ENCODE measurements at regions not wholly inside any gene's neighbourhood (a gene's known extent, or its start where the extent isn't known, plus 50 kb on each side); places are given as distances from the start of the nearest gene placed in this dataset.

DNA sequence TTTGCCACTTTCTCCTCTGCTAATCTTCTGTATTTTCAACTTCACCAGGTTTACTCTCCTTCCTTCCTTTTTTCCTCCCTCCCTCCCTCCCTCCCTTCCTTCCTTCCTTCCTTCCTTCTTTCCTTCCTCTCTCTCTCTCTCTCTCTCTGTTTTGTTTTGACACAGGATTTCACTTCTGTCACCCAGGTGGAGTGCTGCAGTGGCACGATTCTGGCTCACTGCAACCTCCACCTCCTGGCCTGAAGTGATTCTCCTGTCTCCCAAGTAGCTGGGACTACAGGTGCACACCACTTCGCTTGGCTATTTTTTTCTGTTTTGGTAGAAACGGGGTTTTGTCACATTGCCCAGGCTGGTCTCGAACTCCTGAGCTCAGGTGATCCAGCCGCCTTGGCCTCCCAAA lies 181.2 kb upstream of the BTG1 start:
- H3K9me3 ChIP-seq (ENCODE audit: control insufficient read depth, low read length), result no peaks in the 10 kb centered on the region
- no peak overlapping the region for H3K27ac ChIP-seq (ENCODE audit: insufficient read depth, low read length, poor library complexity, severe bottlenecking)
- DNase-seq, result no peak
- no peaks in the 10 kb centered on the region for H3K27me3 ChIP-seq (replicated peaks; ENCODE audit: control insufficient read depth, insufficient read depth, low read length, poor library complexity, severe bottlenecking)
- no peak overlapping the region for H3K4me3 ChIP-seq (ENCODE audit: insufficient read depth, low read depth, low read length, poor library complexity, severe bottlenecking)
- H3K4me1 ChIP-seq (ENCODE audit: control insufficient read depth, insufficient read depth, low read length, poor library complexity, severe bottlenecking), result no peaks in the 10 kb centered on the region
- H3K36me3 ChIP-seq (ENCODE audit: control insufficient read depth, insufficient read depth, low read length), result no peaks in the 10 kb centered on the region

DNA sequence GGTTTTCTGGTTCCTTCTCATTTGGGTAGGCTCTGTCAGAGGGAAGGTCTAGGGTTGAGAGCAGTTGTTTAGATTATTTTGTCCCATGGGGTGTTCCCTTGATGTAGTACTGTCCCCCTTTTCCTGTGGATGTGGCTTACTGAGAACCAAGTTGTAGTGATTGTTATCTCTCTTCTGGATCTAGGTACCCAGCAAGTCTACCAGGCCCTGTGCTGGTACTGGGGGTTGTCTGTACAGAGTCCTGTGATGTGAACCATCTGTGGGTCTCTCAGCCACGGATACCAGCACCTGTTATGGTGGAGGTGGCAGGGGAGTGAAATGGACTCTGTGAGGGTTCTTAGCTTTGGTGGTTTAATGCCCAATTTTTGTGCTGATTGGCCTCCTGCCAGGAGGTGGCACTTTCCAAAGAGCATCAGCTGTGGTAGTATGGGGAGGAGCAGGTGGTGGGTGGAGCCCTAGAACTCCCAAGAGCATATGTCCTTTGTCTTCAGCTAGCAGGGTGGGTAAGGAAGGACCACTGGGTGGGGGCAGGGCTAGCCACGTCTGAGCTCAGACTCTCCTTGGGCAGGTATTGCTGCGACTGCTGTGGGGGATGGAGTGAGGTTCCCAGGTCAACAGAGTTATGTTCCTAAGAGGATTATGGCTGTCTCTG lies 179.3 kb upstream of the BTG1 start:
- no peak overlapping the region for H3K4me3 ChIP-seq (ENCODE audit: insufficient read depth, low read depth, low read length, poor library complexity, severe bottlenecking)
- no peaks in the 10 kb centered on the region for H3K36me3 ChIP-seq (ENCODE audit: control insufficient read depth, insufficient read depth, low read length)
- no peaks in the 10 kb centered on the region for H3K9me3 ChIP-seq (ENCODE audit: control insufficient read depth, low read length)

DNA sequence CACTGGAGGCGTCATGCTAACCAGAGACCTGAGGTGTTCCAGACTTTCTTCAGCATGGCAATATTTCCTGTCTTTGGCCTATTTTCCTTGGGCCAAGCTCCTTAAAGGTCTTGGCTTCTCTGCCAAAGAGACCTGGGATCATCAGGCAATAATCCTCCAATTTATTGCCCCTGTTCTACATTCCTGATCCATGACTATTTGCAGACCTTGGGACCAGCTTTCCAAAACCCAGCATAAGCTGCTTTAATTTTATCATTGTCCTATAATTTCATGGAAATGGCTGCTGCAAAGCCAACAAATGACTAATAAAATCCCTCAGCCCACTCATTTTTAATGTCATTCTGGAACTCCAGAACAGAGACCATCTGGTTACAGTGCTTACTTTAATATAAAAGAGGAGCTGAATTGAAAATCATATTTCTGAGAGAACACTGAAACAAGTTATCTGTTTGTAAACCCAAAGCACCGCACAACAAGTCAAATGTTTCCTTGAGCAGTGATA lies 166.9 kb upstream of the BTG1 start:
- no peak overlapping the region for H3K27ac ChIP-seq (ENCODE audit: insufficient read depth, low read length, poor library complexity, severe bottlenecking)
- H3K4me1 ChIP-seq (ENCODE audit: control insufficient read depth, insufficient read depth, low read length, poor library complexity, severe bottlenecking), result no peaks in the 10 kb centered on the region
- H3K4me3 ChIP-seq (ENCODE audit: insufficient read depth, low read depth, low read length, poor library complexity, severe bottlenecking), result no peak overlapping the region
- DNase-seq, result no peak
- H3K9me3 ChIP-seq (ENCODE audit: control insufficient read depth, low read length), result no peaks in the 10 kb centered on the region
- no peaks in the 10 kb centered on the region for H3K36me3 ChIP-seq (ENCODE audit: control insufficient read depth, insufficient read depth, low read length)
- H3K27me3 ChIP-seq (replicated peaks; ENCODE audit: control insufficient read depth, insufficient read depth, low read length, poor library complexity, severe bottlenecking), result no peaks in the 10 kb centered on the region

More for the DNA sequence above, 179.3 kb upstream of the BTG1 start:
- H3K27me3 ChIP-seq (replicated peaks; ENCODE audit: control insufficient read depth, insufficient read depth, low read length, poor library complexity, severe bottlenecking), result no peaks in the 10 kb centered on the region
- no peak for DNase-seq
- no peak overlapping the region for H3K27ac ChIP-seq (ENCODE audit: insufficient read depth, low read length, poor library complexity, severe bottlenecking)
- no peaks in the 10 kb centered on the region for H3K4me1 ChIP-seq (ENCODE audit: control insufficient read depth, insufficient read depth, low read length, poor library complexity, severe bottlenecking)

DNA sequence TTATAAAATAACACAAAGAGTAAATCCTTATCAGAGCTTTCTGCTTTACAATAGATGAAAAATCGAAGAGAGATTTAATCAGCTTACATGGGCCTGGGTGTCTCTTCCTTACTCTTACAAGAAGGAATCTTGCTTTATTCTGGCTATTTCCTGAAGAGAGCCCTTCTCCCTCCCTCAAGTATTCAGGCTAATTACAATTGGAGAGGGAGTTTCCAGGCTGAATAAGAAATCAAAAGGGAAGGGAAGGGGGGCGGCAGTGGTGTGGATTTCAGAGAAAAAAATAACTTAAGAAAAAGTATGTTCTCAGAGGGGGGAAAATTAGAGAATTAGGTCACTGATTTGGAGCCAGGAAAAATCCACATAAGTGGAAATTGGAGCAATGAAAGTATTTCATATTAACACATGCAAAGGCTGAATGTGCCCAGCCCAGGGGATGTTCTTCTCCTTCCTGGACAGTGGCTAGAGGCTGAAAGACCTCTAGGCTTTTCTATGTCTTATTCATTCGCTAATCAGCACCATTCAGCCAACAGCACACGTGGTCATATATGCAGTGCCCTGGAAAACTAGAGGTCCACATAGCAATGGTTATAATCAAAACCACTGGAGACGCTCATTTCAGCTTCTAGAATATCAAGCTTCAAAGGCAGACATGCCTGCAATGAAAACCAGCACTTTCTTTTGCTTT lies 158.9 kb upstream of the BTG1 start:
- Histone ChIP-seq H3K27ac (ENCODE audit: insufficient read depth, low read length, poor library complexity, severe bottlenecking) (no peak overlapping the region), H3K4me1 (ENCODE audit: control insufficient read depth, insufficient read depth, low read length, poor library complexity, severe bottlenecking) (no peaks in the 10 kb centered on the region), H3K36me3 (ENCODE audit: control insufficient read depth, insufficient read depth, low read length) (no peaks in the 10 kb centered on the region), H3K9me3 (ENCODE audit: control insufficient read depth, low read length) (no peaks in the 10 kb centered on the region), H3K4me3 (ENCODE audit: insufficient read depth, low read depth, low read length, poor library complexity, severe bottlenecking) (no peak overlapping the region), H3K27me3 (replicated peaks; ENCODE audit: control insufficient read depth, insufficient read depth, low read length, poor library complexity, severe bottlenecking) (no peaks in the 10 kb centered on the region)
- DNase-seq, result no peak

DNA sequence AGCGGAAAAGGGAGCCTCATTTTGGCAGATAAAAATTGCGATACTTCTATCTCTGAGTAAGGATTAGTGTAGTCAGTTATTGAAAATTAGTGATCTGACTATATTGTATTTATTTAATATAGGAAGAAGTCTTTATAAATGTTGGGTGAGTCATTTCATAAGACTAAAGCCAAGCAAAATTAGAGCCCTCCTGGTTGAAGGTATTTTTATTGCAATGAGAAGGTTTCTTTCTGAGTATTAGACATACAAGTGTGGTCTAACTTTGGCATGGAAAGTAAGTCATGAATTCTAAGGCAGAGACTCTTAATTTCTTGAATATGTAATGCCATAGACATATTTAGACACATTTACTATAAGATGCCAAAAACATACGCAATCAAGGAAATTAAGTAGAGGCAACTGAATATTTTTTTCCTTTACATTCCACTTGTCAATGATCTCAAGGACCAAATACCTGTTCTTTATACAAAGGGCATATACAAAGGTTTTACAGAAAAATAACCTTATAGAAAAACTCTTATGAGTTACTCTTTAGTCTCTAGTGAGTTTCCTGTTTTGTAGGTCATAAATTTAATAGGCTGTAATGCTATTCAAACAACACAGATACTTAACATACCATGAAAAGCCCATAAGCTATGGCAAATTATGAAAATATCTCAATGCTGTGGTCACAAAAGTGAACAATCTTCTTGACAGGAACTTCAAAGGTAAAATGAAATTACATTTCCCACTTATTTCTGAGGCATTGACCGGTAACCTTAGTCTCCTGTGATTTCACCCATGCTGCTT lies 156.6 kb upstream of the BTG1 start:
- no peak for DNase-seq
- Histone ChIP-seq H3K27me3 (replicated peaks; ENCODE audit: control insufficient read depth, insufficient read depth, low read length, poor library complexity, severe bottlenecking) (no peaks in the 10 kb centered on the region), H3K27ac (ENCODE audit: insufficient read depth, low read length, poor library complexity, severe bottlenecking) (no peak overlapping the region), H3K4me3 (ENCODE audit: insufficient read depth, low read depth, low read length, poor library complexity, severe bottlenecking) (no peak overlapping the region), H3K9me3 (ENCODE audit: control insufficient read depth, low read length) (no peaks in the 10 kb centered on the region), H3K4me1 (ENCODE audit: control insufficient read depth, insufficient read depth, low read length, poor library complexity, severe bottlenecking) (peaks cover 6% of the 10 kb centered on the region), H3K36me3 (ENCODE audit: control insufficient read depth, insufficient read depth, low read length) (no peaks in the 10 kb centered on the region)

DNA sequence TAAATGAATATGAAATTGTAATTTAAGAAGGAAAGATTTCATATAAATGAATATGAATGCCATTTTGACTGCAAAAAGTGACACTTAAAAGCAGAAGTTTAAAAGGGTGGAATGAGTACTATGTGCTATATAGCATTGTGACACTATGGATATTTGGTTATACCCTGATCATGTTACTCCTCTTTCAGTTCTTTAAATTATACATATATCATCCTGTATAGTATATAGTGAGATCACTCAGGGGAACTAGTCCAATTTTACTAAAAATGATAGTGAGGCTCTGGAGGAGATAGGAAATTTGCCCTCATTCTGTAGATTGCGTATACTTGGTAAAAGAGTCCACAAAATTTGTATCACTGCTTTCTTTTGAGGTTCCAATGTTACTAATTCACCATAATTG lies 155.7 kb upstream of the BTG1 start:
- Histone ChIP-seq H3K27me3 (replicated peaks; ENCODE audit: control insufficient read depth, insufficient read depth, low read length, poor library complexity, severe bottlenecking) (no peaks in the 10 kb centered on the region), H3K9me3 (ENCODE audit: control insufficient read depth, low read length) (no peaks in the 10 kb centered on the region), H3K4me3 (ENCODE audit: insufficient read depth, low read depth, low read length, poor library complexity, severe bottlenecking) (no peak overlapping the region), H3K36me3 (ENCODE audit: control insufficient read depth, insufficient read depth, low read length) (no peaks in the 10 kb centered on the region), H3K4me1 (ENCODE audit: control insufficient read depth, insufficient read depth, low read length, poor library complexity, severe bottlenecking) (peaks cover 7% of the 10 kb centered on the region), H3K27ac (ENCODE audit: insufficient read depth, low read length, poor library complexity, severe bottlenecking) (no peak overlapping the region)
- no peak for DNase-seq

DNA sequence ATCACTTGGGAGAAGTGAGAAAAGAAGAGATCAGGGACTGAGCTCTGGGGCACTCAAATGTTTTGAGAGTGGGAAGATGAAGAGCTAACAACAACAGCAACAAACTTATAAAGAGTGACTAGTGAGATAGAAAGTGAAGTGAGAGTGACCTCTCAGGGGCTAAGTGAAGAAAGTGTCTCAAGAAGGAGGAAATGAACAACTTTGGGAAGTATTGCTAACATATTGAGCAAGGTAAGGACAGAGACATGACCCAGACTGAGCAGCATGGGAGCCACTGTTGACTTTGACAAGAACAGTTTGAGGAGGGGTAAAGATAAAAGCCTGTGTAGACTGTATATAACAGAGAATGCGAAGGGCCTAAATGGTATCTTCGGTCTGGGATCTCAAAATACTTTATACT lies 155.1 kb upstream of the BTG1 start:
- no peak for DNase-seq
- Histone ChIP-seq H3K36me3 (ENCODE audit: control insufficient read depth, insufficient read depth, low read length) (no peaks in the 10 kb centered on the region), H3K27me3 (replicated peaks; ENCODE audit: control insufficient read depth, insufficient read depth, low read length, poor library complexity, severe bottlenecking) (no peaks in the 10 kb centered on the region), H3K9me3 (ENCODE audit: control insufficient read depth, low read length) (no peaks in the 10 kb centered on the region), H3K4me1 (ENCODE audit: control insufficient read depth, insufficient read depth, low read length, poor library complexity, severe bottlenecking) (peaks cover 7% of the 10 kb centered on the region), H3K27ac (ENCODE audit: insufficient read depth, low read length, poor library complexity, severe bottlenecking) (no peak overlapping the region), H3K4me3 (ENCODE audit: insufficient read depth, low read depth, low read length, poor library complexity, severe bottlenecking) (no peak overlapping the region)

DNA sequence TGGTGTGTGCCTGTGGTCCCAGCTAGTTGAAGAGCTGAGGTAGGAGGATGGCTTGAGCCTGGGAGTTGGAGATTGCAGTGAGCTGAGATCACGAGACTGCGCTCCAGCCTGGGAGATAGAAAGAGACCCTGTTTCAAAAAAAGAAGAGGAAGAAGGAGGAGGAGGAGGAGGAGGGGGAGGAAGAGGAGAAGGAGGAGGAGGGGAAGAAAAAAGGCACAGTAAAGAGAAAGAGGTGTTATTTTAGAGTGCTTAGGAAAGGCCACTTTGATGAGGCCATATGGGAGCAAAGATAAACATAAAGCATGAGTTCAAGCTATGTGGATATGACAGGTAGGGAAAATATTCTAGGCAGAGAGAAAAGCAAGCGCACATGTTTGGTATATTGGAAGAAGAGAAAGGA lies 154.1 kb upstream of the BTG1 start:
- Histone ChIP-seq H3K27me3 (replicated peaks; ENCODE audit: control insufficient read depth, insufficient read depth, low read length, poor library complexity, severe bottlenecking) (no peaks in the 10 kb centered on the region), H3K36me3 (ENCODE audit: control insufficient read depth, insufficient read depth, low read length) (no peaks in the 10 kb centered on the region), H3K4me1 (ENCODE audit: control insufficient read depth, insufficient read depth, low read length, poor library complexity, severe bottlenecking) (peaks cover 7% of the 10 kb centered on the region), H3K27ac (ENCODE audit: insufficient read depth, low read length, poor library complexity, severe bottlenecking) (no peak overlapping the region), H3K9me3 (ENCODE audit: control insufficient read depth, low read length) (no peaks in the 10 kb centered on the region), H3K4me3 (ENCODE audit: insufficient read depth, low read depth, low read length, poor library complexity, severe bottlenecking) (no peak overlapping the region)
- no peak for DNase-seq

DNA sequence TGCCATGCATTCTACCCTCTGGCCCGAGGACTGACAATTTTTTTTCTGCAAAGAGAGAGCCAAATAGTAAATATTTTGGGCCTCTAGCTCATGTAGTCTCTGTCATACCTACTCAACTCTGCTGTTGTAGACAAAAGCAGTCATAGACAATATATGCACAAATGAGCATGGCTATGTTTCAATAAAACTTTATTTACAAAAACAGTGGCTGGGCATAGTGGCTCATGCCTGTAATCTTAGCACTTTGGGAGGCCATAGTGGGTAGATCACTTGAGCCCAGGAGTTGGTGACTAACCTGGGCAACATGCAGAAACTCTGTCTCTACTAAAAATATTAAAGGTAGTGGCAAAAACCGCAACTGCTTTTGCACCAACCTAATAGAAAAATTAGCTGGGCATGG lies 153.7 kb upstream of the BTG1 start:
- Histone ChIP-seq H3K4me3 (ENCODE audit: insufficient read depth, low read depth, low read length, poor library complexity, severe bottlenecking) (no peak overlapping the region), H3K9me3 (ENCODE audit: control insufficient read depth, low read length) (no peaks in the 10 kb centered on the region), H3K27ac (ENCODE audit: insufficient read depth, low read length, poor library complexity, severe bottlenecking) (no peak overlapping the region), H3K27me3 (replicated peaks; ENCODE audit: control insufficient read depth, insufficient read depth, low read length, poor library complexity, severe bottlenecking) (no peaks in the 10 kb centered on the region), H3K36me3 (ENCODE audit: control insufficient read depth, insufficient read depth, low read length) (no peaks in the 10 kb centered on the region), H3K4me1 (ENCODE audit: control insufficient read depth, insufficient read depth, low read length, poor library complexity, severe bottlenecking) (peaks cover 7% of the 10 kb centered on the region)
- DNase-seq, result no peak

Measured in effector memory CD4-positive, alpha-beta T cell (primary cell).